CD4-positive, alpha-beta T cell (primary cell): ENCODE measurements at regions not wholly inside any gene's neighbourhood (a gene's known extent, or its start where the extent isn't known, plus 50 kb on each side); places are given as distances from the start of the nearest gene placed in this dataset.

Source experiments
- ATAC-seq: fragments of 200-7000 bp; cut with Tn5 transposase; one replicate; pipeline ENCODE4 v1.10.0; 2022; ENCODE audit warnings: mild to moderate bottlenecking; ENCODE audit not compliant: poor library complexity
- CTCF ChIA-PET: fragments of 350-600 bp; sonication (Branson Sonifier 250); formaldehyde crosslinking; loops from one replicate; lab custom pipeline; 2021; ENCODE audit warnings: antibody characterized with exemption, inconsistent platforms; lab: Charles Lee
- POLR2A ChIA-PET: fragments of 350-600 bp; sonication (Branson Sonifier 250); formaldehyde crosslinking; loops from one replicate; lab custom pipeline; 2021; ENCODE audit warnings: antibody characterized with exemption, inconsistent platforms; lab: Charles Lee
- DNase-seq, 14 experiments: peaks; one replicate each; pipeline ENCODE4 v3.0.0-alpha.2; 2013 to 2020; ENCODE audit warnings: mixed read lengths in 2 of 14
- H3K27ac ChIP-seq, 2 donors: one replicate each; pipeline versions ENCODE4 v1.5.1 to v1.7.0; 2013; ENCODE audit warnings: low read length in 2 of 2, low read depth in 1 of 2, mild to moderate bottlenecking in 1 of 2
- H3K27me3 ChIP-seq, 2 experiments: 1 replicate in 1 of 2; 2 replicates in 1 of 2; pipeline versions ENCODE4 v1.6.1 to v1.7.0; 2013; ENCODE audit warnings: low read length in 2 of 2, control low read depth in 1 of 2, mild to moderate bottlenecking in 1 of 2, moderate library complexity in 1 of 2; ENCODE audit not compliant: insufficient read depth in 2 of 2, control insufficient read depth in 1 of 2
- H3K36me3 ChIP-seq: one replicate; pipeline ENCODE4 v1.6.1; 2013; ENCODE audit warnings: low read length, control low read depth; ENCODE audit not compliant: insufficient read depth
- H3K4me1 ChIP-seq: one replicate; pipeline ENCODE4 v1.6.1; 2013; ENCODE audit warnings: low read length, control low read depth; ENCODE audit not compliant: insufficient read depth
- H3K4me3 ChIP-seq: one replicate; pipeline ENCODE4 v1.5.1; 2013; ENCODE audit warnings: mild to moderate bottlenecking, low read length, moderate library complexity
- H3K9me3 ChIP-seq, 2 experiments: 1 replicate in 1 of 2; 2 replicates in 1 of 2; pipeline versions ENCODE4 v1.6.1 to v1.7.0; 2013; ENCODE audit warnings: low read length in 2 of 2, mild to moderate bottlenecking in 2 of 2, control low read depth in 1 of 2, moderate library complexity in 1 of 2; ENCODE audit not compliant: control insufficient read depth in 1 of 2, insufficient read depth in 1 of 2
- H3K27ac Mint-ChIP-seq: one replicate; pipeline ENCODE4 v1.8.0; 2020; ENCODE audit warnings: mixed read lengths
- H3K27me3 Mint-ChIP-seq: one replicate; pipeline ENCODE4 v1.8.0; 2021; ENCODE audit warnings: mixed read lengths
- H3K36me3 Mint-ChIP-seq: one replicate; pipeline ENCODE4 v1.8.0; 2021; ENCODE audit warnings: low read depth, mixed read lengths
- H3K4me1 Mint-ChIP-seq: one replicate; pipeline ENCODE4 v1.8.0; 2021; ENCODE audit warnings: low read depth, mixed read lengths
- H3K4me3 Mint-ChIP-seq: one replicate; pipeline ENCODE4 v1.8.0; 2020; ENCODE audit warnings: mild to moderate bottlenecking, mixed read lengths
- H3K9me3 Mint-ChIP-seq: one replicate; pipeline ENCODE4 v1.8.0; 2020; ENCODE audit warnings: mixed read lengths
- CTCF ChIP-seq: fragments of 200-600 bp; IDR thresholded peaks from one replicate; pipeline ENCODE4 v1.8.0; 2022; ENCODE audit warnings: antibody characterized with exemption, mild to moderate bottlenecking
- intact Hi-C, 2 experiments: fragments of 100-400 bp; cut with DNase I in 1 of 2; cut with micrococcal nuclease in 1 of 2; formaldehyde crosslinking; loops; one replicate each; pipeline versions ENCODE4 v1.15.1 to v1.9.0; 2023 to 2025; cut with DNase I, micrococcal nuclease

- TF ChIP-seq CTCF: no peak
- no peak overlapping the region for H3K4me3 ChIP-seq
- H3K36me3 Mint-ChIP-seq: no peaks in the 10 kb centered on the region
- ATAC-seq: no peak
- ChIA-PET CTCF (no interaction called here), POLR2A (no interaction called here)
- no peaks in the 10 kb centered on the region for H3K27me3 Mint-ChIP-seq
- no peak overlapping the region for H3K27ac ChIP-seq
- peaks cover 12% of the 10 kb centered on the region for H3K9me3 Mint-ChIP-seq
- intact Hi-C loops: no loop called here
- H3K36me3 ChIP-seq: no peaks in the 10 kb centered on the region
- no peaks in the 10 kb centered on the region for H3K4me1 ChIP-seq
- H3K4me1 Mint-ChIP-seq: no peaks in the 10 kb centered on the region
- H3K4me3 Mint-ChIP-seq: no peak overlapping the region
- no peaks in the 10 kb centered on the region for H3K27me3 ChIP-seq
- H3K9me3 ChIP-seq: no peaks in the 10 kb centered on the region
- no peak overlapping the region for H3K27ac Mint-ChIP-seq
- DNase-seq: no peak
These were observed 1205.9 kb upstream of the GYPC start for GRCh38 chr2:125450092-125450491.

GRCh38 chr2:125455110-125455509 lies 1200.8 kb upstream of the GYPC start:
- Histone ChIP-seq H3K27ac (no peak overlapping the region), H3K36me3 (no peaks in the 10 kb centered on the region), H3K27me3 (no peaks in the 10 kb centered on the region), H3K4me3 (no peak overlapping the region), H3K4me1 (no peaks in the 10 kb centered on the region), H3K9me3 (peaks cover 0 to 3% of the 10 kb centered on the region in 2 experiments)
- H3K27me3 Mint-ChIP-seq: no peaks in the 10 kb centered on the region
- H3K4me3 Mint-ChIP-seq: no peak overlapping the region
- intact Hi-C loops: no loop called here
- no peaks in the 10 kb centered on the region for H3K36me3 Mint-ChIP-seq
- TF ChIP-seq CTCF: no peak
- DNase-seq (no peak), ATAC-seq (no peak)
- no peaks in the 10 kb centered on the region for H3K4me1 Mint-ChIP-seq
- ChIA-PET POLR2A (no interaction called here), CTCF (no interaction called here)
- H3K9me3 Mint-ChIP-seq: peaks cover 3% of the 10 kb centered on the region
- no peak overlapping the region for H3K27ac Mint-ChIP-seq

- POLR2A ChIA-PET: no interaction called here
- no peaks in the 10 kb centered on the region for H3K4me1 ChIP-seq
- H3K4me3 Mint-ChIP-seq: no peak overlapping the region
These were observed 1199.1 kb upstream of the GYPC start for GRCh38 chr2:125456693-125457363.

More at GRCh38 chr2:125456693-125457363, 1199.1 kb upstream of the GYPC start:
- Mint-ChIP-seq H3K27me3 (no peaks in the 10 kb centered on the region), H3K27ac (no peak overlapping the region), H3K9me3 (peaks cover 7% of the 10 kb centered on the region), H3K36me3 (no peaks in the 10 kb centered on the region), H3K4me1 (no peaks in the 10 kb centered on the region)
- Histone ChIP-seq H3K27ac (no peak overlapping the region), H3K36me3 (no peaks in the 10 kb centered on the region), H3K4me3 (no peak overlapping the region), H3K9me3 (peaks cover 0 to 3% of the 10 kb centered on the region in 2 experiments), H3K27me3 (no peaks in the 10 kb centered on the region)
- no peak for ATAC-seq
- intact Hi-C loops: no loop called here
- no peak for TF ChIP-seq CTCF
- DNase-seq: no peak
- CTCF ChIA-PET: no interaction called here
